ENCODE measurements at regions not wholly inside any gene's neighbourhood (a gene's known extent, or its start where the extent isn't known, plus 50 kb on each side); places are given as distances from the start of the nearest gene placed in this dataset.

DNA sequence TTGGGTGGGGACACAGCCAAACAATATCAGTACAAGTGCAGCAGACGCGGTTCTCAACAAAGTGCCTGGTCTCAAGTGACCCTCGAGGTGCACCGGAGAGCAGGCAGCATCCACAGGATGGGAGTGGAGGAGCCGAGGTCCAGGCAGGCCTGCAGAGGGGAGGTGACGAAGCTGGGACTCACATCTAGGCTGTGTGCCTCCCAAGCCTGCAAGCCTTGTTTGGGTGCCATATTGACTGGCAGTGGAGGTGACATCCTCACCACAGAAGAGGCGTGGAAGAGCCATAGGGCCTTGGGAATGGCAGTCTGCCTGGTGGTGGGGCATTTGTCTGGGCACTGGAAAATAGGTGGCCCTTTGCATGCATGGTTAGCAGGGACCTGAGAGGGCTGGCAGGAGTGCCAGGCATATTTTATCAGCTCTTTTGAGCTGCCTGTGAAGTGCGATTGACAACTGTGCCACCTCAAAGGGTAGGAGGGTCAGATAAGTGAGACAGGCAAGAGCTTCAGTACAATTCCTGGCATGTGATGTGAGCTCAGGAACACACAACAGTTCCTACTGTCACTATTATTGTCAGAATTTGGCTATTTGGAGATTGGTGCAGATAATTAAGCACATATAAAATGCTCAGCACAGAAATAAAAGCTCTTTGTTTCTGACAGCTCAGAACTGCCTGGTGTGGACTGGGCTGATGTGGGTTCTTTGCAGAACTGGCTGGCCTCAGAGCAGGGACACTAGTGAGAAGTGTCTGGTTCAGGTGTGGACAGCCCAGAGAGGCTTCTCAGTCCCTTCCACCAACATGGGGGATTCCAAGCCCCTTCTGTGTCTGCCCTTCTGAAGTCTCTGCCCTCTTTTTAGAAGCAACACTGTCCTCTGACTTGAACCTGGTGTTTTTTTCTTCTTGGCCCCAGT is 347.6 kb upstream of the AJAP1 start:
- peaks cover 2% of the 10 kb centered on the region in 2 donors for H3K36me3 Mint-ChIP-seq (ENCODE audit: insufficient read depth in 2 of 2)
- no peak overlapping the region for H3K27ac Mint-ChIP-seq
- H3K27me3 Mint-ChIP-seq (ENCODE audit: low read depth), result no peaks in the 10 kb centered on the region
- H3K9me3 Mint-ChIP-seq, result peaks cover 4% of the 10 kb centered on the region in 2 donors
- no peak for DNase-seq
- no peak for ATAC-seq (replicated peaks in 1 of 2)
- H3K4me3 Mint-ChIP-seq, result no peak overlapping the region
- no peaks in the 10 kb centered on the region for H3K4me1 Mint-ChIP-seq (ENCODE audit: low read depth)

DNA sequence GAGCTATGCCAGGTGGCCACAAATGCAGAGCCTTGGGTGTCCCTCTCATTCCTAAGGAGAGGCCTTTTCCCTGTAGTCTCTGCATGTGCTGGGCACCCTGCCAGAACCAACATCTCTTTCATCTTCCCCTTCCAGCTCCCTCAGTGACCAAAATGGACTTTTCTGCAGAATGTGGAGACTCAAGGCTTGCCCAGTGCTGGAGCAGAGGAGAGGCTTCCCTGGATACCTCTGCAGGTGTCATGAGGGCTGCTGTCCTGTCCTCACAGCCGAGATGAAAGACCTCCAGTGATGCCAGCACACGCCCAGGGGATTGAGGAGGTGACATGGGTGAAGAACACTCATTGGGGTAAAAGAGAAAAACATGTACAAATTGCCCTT is 347.0 kb upstream of the AJAP1 start:
- DNase-seq (no peak), ATAC-seq (replicated peaks in 1 of 2) (no peak)
- Mint-ChIP-seq H3K4me1 (ENCODE audit: low read depth) (no peaks in the 10 kb centered on the region), H3K27ac (no peak overlapping the region), H3K9me3 (peaks cover 4% of the 10 kb centered on the region in 2 donors), H3K27me3 (ENCODE audit: low read depth) (no peaks in the 10 kb centered on the region), H3K36me3 (ENCODE audit: insufficient read depth in 2 of 2) (peaks cover 2% of the 10 kb centered on the region in 2 donors), H3K4me3 (no peak overlapping the region)

- no peak overlapping the region for H3K27ac Mint-ChIP-seq
- no peak for ATAC-seq (replicated peaks in 1 of 2)
- DNase-seq, result no peak
- no peak overlapping the region for H3K4me3 Mint-ChIP-seq
- H3K36me3 Mint-ChIP-seq (ENCODE audit: insufficient read depth in 2 of 2), result peaks cover 0 to under 1% of the 10 kb centered on the region in 2 donors
- H3K4me1 Mint-ChIP-seq (ENCODE audit: low read depth), result no peaks in the 10 kb centered on the region
- no peaks in the 10 kb centered on the region for H3K27me3 Mint-ChIP-seq (ENCODE audit: low read depth)
- H3K9me3 Mint-ChIP-seq, result peaks cover under 1 to 2% of the 10 kb centered on the region in 2 donors
These were observed 346.4 kb upstream of the AJAP1 start for GRCh38 chr1:4307911-4308545.

DNA sequence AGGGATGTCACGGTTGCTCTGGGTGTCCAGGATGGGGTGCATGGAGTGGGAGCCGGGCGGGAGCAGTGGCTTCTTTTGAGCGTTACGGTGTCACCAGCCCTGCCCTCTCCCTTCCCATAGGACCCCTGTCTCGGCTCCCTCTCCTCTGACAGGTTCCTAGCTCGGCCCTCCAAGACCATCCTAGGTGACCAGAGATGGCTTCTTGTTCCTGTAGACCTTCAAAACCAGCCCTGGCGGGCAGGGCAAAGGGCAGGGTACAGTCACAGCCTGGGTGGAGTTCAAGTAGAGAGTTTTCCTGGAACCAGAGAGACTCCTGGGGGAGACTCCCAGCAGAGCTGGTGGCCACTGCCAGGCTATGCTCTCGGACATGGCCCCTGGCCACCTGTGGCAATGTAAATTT is 345.6 kb upstream of the AJAP1 start:
- ATAC-seq (replicated peaks in 1 of 2), result no peak
- Mint-ChIP-seq H3K36me3 (ENCODE audit: insufficient read depth in 2 of 2) (no peaks in the 10 kb centered on the region), H3K4me3 (no peak overlapping the region), H3K27ac (no peak overlapping the region), H3K9me3 (peaks cover 3 to 6% of the 10 kb centered on the region in 2 donors), H3K27me3 (ENCODE audit: low read depth) (no peaks in the 10 kb centered on the region), H3K4me1 (ENCODE audit: low read depth) (no peaks in the 10 kb centered on the region)
- DNase-seq, result no peak

- Mint-ChIP-seq H3K27me3 (ENCODE audit: low read depth) (no peaks in the 10 kb centered on the region), H3K4me3 (no peak overlapping the region), H3K36me3 (ENCODE audit: insufficient read depth in 2 of 2) (peaks cover 0 to 2% of the 10 kb centered on the region in 2 donors), H3K27ac (no peak overlapping the region), H3K9me3 (peaks cover 7 to 9% of the 10 kb centered on the region in 2 donors), H3K4me1 (ENCODE audit: low read depth) (no peaks in the 10 kb centered on the region)
- DNase-seq (no peak), ATAC-seq (replicated peaks in 1 of 2) (no peak)
These were observed 344.6 kb upstream of the AJAP1 start for GRCh38 chr1:4309676-4310320.

DNA sequence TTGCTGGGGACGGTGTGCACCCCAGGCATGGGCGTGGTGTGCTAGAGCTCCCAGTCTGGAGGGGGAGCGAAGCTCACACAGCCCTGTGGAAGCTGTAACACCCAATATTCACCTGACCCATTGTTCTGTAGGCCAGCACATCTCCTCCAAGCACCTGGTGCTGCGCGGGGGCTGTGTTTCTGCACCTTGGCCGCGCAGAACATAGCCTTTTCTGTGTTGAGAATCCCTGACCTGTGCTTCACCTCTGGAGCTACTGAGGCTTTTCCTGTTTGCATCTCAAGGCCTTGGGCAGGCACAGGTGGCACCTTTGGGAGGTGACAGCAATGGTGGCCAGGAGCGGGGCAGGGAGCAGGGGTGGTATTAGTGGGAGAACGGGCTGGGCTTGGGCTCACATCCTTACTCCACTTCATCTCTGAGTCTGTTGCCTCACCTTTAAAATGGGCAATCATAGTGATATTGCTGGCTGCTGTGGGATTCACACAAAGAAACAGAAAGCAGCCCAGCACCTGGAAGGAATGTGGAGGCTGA is 343.9 kb upstream of the AJAP1 start:
- Mint-ChIP-seq H3K27ac (no peak overlapping the region), H3K4me1 (ENCODE audit: low read depth) (no peaks in the 10 kb centered on the region), H3K4me3 (no peak overlapping the region), H3K27me3 (ENCODE audit: low read depth) (no peaks in the 10 kb centered on the region), H3K36me3 (ENCODE audit: insufficient read depth in 2 of 2) (peaks cover 0 to 5% of the 10 kb centered on the region in 2 donors), H3K9me3 (peaks cover 11 to 12% of the 10 kb centered on the region in 2 donors)
- ATAC-seq (replicated peaks in 1 of 2) (no peak), DNase-seq (no peak)

- Mint-ChIP-seq H3K27me3 (ENCODE audit: low read depth) (no peaks in the 10 kb centered on the region), H3K9me3 (peaks cover 10 to 11% of the 10 kb centered on the region in 2 donors), H3K27ac (no peak overlapping the region), H3K4me1 (ENCODE audit: low read depth) (no peaks in the 10 kb centered on the region), H3K4me3 (no peak overlapping the region), H3K36me3 (ENCODE audit: insufficient read depth in 2 of 2) (peaks cover 0 to 5% of the 10 kb centered on the region in 2 donors)
- ATAC-seq (replicated peaks in 1 of 2) (no peak), DNase-seq (no peak)
These were observed 342.4 kb upstream of the AJAP1 start for GRCh38 chr1:4312024-4312423.

- no peak overlapping the region for H3K4me3 Mint-ChIP-seq
- ATAC-seq (replicated peaks in 1 of 2), result no peak
- peaks cover 0 to 5% of the 10 kb centered on the region in 2 donors for H3K36me3 Mint-ChIP-seq (ENCODE audit: insufficient read depth in 2 of 2)
- H3K4me1 Mint-ChIP-seq (ENCODE audit: low read depth), result no peaks in the 10 kb centered on the region
- H3K27ac Mint-ChIP-seq, result no peak overlapping the region
- no peak for DNase-seq
- peaks cover 10 to 11% of the 10 kb centered on the region in 2 donors for H3K9me3 Mint-ChIP-seq
- H3K27me3 Mint-ChIP-seq (ENCODE audit: low read depth), result no peaks in the 10 kb centered on the region
These were observed 339.2 kb upstream of the AJAP1 start for GRCh38 chr1:4315202-4315601.

DNA sequence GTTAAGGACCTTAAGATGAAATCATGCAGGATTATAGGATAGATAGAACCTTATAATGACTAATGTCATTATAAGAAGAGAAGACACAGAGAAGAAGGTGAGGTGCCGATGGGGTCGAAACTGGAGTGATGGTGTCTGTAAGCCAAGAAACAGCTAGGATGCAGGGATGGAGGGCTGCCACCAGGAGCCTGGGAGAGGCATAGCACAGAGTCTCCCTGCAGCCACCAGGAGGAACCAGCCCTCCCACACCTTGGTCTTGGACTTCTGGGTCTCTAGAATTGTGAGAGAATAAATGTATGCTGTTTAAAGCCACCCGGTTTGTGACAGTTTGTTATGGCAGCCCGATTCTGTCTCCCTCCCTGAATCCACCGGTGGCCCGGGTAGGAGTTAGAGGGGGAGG is 337.2 kb upstream of the AJAP1 start:
- Mint-ChIP-seq H3K4me3 (no peak overlapping the region), H3K4me1 (ENCODE audit: low read depth) (no peaks in the 10 kb centered on the region), H3K27ac (no peak overlapping the region), H3K27me3 (ENCODE audit: low read depth) (no peaks in the 10 kb centered on the region), H3K36me3 (ENCODE audit: insufficient read depth in 2 of 2) (peaks cover 2 to 5% of the 10 kb centered on the region in 2 donors), H3K9me3 (peaks cover 12 to 15% of the 10 kb centered on the region in 2 donors)
- DNase-seq (no peak), ATAC-seq (replicated peaks in 1 of 2) (no peak)

DNA sequence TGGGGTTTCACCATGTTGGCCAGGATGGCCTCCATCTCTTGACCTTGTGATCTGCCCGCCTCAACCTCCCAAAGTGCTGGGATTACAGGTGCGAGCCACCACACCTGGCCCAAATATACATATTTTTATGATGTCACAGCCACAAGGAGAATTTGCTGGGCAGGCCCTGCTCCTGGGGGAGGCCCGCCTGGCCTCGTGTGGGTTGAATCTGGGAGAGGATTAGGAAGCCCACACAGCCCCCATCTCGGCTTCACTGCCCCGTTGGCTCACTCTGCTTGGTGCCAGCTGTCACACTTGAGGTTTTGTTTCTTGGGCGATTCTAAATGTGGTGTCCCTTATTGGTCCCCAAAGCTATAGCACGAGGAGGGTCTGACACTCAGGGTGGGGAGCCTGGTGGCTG is 335.7 kb upstream of the AJAP1 start:
- H3K9me3 Mint-ChIP-seq, result peaks cover 8 to 12% of the 10 kb centered on the region in 2 donors
- H3K27ac Mint-ChIP-seq, result no peak overlapping the region
- H3K4me3 Mint-ChIP-seq, result no peak overlapping the region
- no peaks in the 10 kb centered on the region for H3K27me3 Mint-ChIP-seq (ENCODE audit: low read depth)
- no peaks in the 10 kb centered on the region for H3K4me1 Mint-ChIP-seq (ENCODE audit: low read depth)
- peaks cover 2 to 5% of the 10 kb centered on the region in 2 donors for H3K36me3 Mint-ChIP-seq (ENCODE audit: insufficient read depth in 2 of 2)
- ATAC-seq (replicated peaks in 1 of 2) (no peak), DNase-seq (no peak)

DNA sequence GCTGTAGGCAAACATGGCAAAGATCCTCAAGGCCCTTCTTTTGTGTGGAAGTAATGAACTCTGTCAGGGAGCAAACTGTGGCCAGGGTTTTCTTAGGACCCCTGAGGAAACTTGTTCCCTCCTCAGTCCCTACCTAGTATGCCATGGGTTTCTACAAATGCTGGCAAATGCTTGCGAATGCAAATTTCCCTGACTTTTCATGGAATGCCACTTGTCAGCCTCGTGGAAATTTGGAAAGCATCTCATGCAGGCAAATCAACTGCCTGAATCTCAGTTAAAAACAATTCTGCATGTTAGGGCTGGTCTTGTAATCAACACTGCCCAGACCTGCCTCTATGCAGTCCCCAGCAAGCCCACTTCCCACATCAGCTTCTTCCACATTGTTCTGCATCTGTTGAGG is 334.9 kb upstream of the AJAP1 start:
- Mint-ChIP-seq H3K27me3 (ENCODE audit: low read depth) (no peaks in the 10 kb centered on the region), H3K9me3 (peaks cover 7 to 11% of the 10 kb centered on the region in 2 donors), H3K27ac (no peak overlapping the region), H3K4me1 (ENCODE audit: low read depth) (no peaks in the 10 kb centered on the region), H3K36me3 (ENCODE audit: insufficient read depth in 2 of 2) (peaks cover 2 to 5% of the 10 kb centered on the region in 2 donors), H3K4me3 (no peak overlapping the region)
- ATAC-seq (replicated peaks in 1 of 2), result no peak
- DNase-seq, result no peak

- H3K36me3 Mint-ChIP-seq (ENCODE audit: insufficient read depth in 2 of 2), result peaks cover 0 to 2% of the 10 kb centered on the region in 2 donors
- H3K4me1 Mint-ChIP-seq (ENCODE audit: low read depth), result no peaks in the 10 kb centered on the region
- H3K27me3 Mint-ChIP-seq (ENCODE audit: low read depth), result no peaks in the 10 kb centered on the region
- no peak overlapping the region for H3K4me3 Mint-ChIP-seq
- peaks cover 2 to 4% of the 10 kb centered on the region in 2 donors for H3K9me3 Mint-ChIP-seq
- no peak overlapping the region for H3K27ac Mint-ChIP-seq
- ATAC-seq (replicated peaks in 1 of 2) (no peak), DNase-seq (no peak)
These were observed 331.5 kb upstream of the AJAP1 start for GRCh38 chr1:4322881-4323280.

DNA sequence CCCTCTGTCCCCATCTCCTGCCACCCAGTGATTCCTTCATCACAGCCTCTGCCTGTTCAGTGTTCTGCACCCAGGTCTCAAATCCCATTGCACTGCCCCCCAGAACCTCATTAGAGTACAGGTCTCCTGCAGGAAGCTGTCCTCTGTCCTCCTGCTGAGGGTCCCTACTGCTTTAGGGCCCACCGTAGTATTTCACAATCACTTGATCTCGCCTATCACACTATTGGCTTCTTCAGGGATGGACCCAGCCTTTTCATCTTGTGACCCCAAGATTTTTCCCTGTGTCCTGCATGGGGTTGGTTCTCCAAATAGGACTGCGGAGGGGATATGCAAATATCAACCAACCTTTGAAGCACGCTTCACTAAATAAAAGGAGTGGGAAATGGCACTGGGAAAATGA is 331.1 kb upstream of the AJAP1 start:
- Mint-ChIP-seq H3K4me1 (ENCODE audit: low read depth) (no peaks in the 10 kb centered on the region), H3K4me3 (no peak overlapping the region), H3K27me3 (ENCODE audit: low read depth) (no peaks in the 10 kb centered on the region), H3K36me3 (ENCODE audit: insufficient read depth in 2 of 2) (peaks cover 0 to 2% of the 10 kb centered on the region in 2 donors), H3K9me3 (peaks cover 2 to 4% of the 10 kb centered on the region in 2 donors), H3K27ac (no peak overlapping the region)
- DNase-seq (no peak), ATAC-seq (replicated peaks in 1 of 2) (no peak)

Measured in activated T-cell treated with anti-CD3 and anti-CD28 coated beads, Interleukin-2, amount 50 U/mL, for 72 hours (primary cell).